Adrenal gland (tissue), 9 donors: ENCODE measurements at regions not wholly inside any gene's neighbourhood (a gene's known extent, or its start where the extent isn't known, plus 50 kb on each side); places are given as distances from the start of the nearest gene placed in this dataset.
"Not testable (repeated sequence)": the region's sequence is repeated elsewhere in the genome, so short reads cannot be mapped to it uniquely, and the experiment has no call there.

Source experiments
- DNase-seq, 7 donors: peaks; one replicate each; pipeline ENCODE4 v3.0.0-alpha.2; 2019 to 2020
- H3K27ac ChIP-seq, 5 donors: fragments of 200-600 bp; sonication (generic) in 4 of 5; 1 replicate in 3 of 5; 2 replicates in 2 of 5; pipeline versions ENCODE4 v1.5.1 to v1.8.0; 2016 to 2020; ENCODE audit warnings: mild to moderate bottlenecking in 1 of 5
- H3K27me3 ChIP-seq: fragments of 200-600 bp; 2 replicates; pipeline ENCODE4 v1.8.0; 2021
- H3K36me3 ChIP-seq, 2 donors: fragments of 200-600 bp; replicated peaks in 1 of 2; 1 replicate in 1 of 2; 2 replicates in 1 of 2; pipeline versions ENCODE4 v1.5.1 to v1.8.0; 2018 to 2022
- H3K4me1 ChIP-seq, 2 donors: fragments of 200-600 bp; replicated peaks in 1 of 2; 1 replicate in 1 of 2; 2 replicates in 1 of 2; pipeline versions ENCODE4 v1.5.1 to v1.8.0; 2018 to 2021
- H3K4me3 ChIP-seq, 4 donors: fragments of 200-600 bp; sonication (generic) in 3 of 4; one replicate each; pipeline ENCODE4 v1.5.1; 2016 to 2018
- H3K9me3 ChIP-seq, 3 donors: fragments of 200-600 bp; sonication (generic) in 1 of 3; replicated peaks in 1 of 3; 1 replicate in 2 of 3; 2 replicates in 1 of 3; pipeline versions ENCODE4 v1.5.1 to v1.8.0; 2016 to 2021
- POLR2A ChIP-seq, 2 donors: fragments of 450-650 bp; IDR thresholded peaks; one replicate each; pipeline ENCODE4 v1.6.1; 2017; ENCODE audit warnings: antibody characterized with exemption in 2 of 2, mild to moderate bottlenecking in 2 of 2, moderate library complexity in 1 of 2
- WGBS, 4 donors: extraction: QIAGEN DNeasy Blood & Tissue Kit in 2 of 4; methylation state at CpG; one replicate each; pipeline versions ENCODE4 v1.1.5 to v1.1.7; 2013 to 2017; 5-methylcytosine and 5-hydroxymethylcytosine counted together
- intact Hi-C, 2 donors: fragments of 100-400 bp; cut with DNase I; formaldehyde crosslinking; loops; one replicate each; pipeline versions ENCODE4 v1.14.1 to v1.15.0; 2022 to 2023
- TF ChIP-seq, protein P1 (sequence below), 6 experiments: fragments of 450-650 bp in 4 of 6; fragments of 200-600 bp in 2 of 6; sonication (generic) in 1 of 6; IDR thresholded peaks; 1 replicate in 5 of 6; 2 replicates in 1 of 6; pipeline versions ENCODE4 v1.5.1 to v1.8.0; 2016 to 2021; ENCODE audit warnings: antibody characterized with exemption in 6 of 6, mild to moderate bottlenecking in 2 of 6, moderate library complexity in 1 of 6
- donor health status: healthy with polysubstance abuse.
- donor health status: Bipolar disorder and iron deficiency.
- donor health status: DM: yes; HTN: yes; CAD: no.
- donor health status: DM: no; HTN: no; CAD: no.
- donor health status: DM: no; HTN: no; CAD: no.

DNA sequence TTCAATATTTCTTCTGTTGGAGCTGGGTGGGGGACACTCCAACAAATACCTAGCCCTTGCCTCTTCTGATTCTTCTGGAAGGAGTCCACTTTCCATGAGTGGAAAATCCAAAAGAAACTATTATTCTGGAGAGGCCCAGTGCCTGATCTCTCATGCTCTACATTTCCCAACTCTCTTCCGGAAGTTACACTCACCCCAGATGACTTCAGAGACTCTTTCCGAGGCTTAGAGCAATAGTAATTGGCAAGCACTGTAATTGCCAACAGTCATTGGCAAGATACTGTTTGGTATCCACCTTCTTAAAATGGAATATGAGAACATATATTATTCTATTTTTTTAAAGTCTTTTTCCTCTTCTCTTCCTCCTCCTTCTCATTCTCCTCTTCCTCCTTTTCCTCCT lies 60.5 kb upstream of the CYRIA start:
- Histone ChIP-seq H3K9me3 (no peaks in the 10 kb centered on the region), H3K27ac (no peak overlapping the region), H3K27me3 (no peaks in the 10 kb centered on the region), H3K4me1 (no peaks in the 10 kb centered on the region), H3K36me3 (no peaks in the 10 kb centered on the region), H3K4me3 (no peak overlapping the region)
- WGBS, 4 donors = 45 to 73% (median 52%) methylated on average over 2 of the region's 2 CpGs
- intact Hi-C loops = no loop called here
- no peak for DNase-seq
- no peak for TF ChIP-seq POLR2A (IDR thresholded peaks at IDR 0.05)
- TF ChIP-seq, protein P1, sequence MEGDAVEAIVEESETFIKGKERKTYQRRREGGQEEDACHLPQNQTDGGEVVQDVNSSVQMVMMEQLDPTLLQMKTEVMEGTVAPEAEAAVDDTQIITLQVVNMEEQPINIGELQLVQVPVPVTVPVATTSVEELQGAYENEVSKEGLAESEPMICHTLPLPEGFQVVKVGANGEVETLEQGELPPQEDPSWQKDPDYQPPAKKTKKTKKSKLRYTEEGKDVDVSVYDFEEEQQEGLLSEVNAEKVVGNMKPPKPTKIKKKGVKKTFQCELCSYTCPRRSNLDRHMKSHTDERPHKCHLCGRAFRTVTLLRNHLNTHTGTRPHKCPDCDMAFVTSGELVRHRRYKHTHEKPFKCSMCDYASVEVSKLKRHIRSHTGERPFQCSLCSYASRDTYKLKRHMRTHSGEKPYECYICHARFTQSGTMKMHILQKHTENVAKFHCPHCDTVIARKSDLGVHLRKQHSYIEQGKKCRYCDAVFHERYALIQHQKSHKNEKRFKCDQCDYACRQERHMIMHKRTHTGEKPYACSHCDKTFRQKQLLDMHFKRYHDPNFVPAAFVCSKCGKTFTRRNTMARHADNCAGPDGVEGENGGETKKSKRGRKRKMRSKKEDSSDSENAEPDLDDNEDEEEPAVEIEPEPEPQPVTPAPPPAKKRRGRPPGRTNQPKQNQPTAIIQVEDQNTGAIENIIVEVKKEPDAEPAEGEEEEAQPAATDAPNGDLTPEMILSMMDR (IDR thresholded peaks at IDR 0.05) = no peak

DNA sequence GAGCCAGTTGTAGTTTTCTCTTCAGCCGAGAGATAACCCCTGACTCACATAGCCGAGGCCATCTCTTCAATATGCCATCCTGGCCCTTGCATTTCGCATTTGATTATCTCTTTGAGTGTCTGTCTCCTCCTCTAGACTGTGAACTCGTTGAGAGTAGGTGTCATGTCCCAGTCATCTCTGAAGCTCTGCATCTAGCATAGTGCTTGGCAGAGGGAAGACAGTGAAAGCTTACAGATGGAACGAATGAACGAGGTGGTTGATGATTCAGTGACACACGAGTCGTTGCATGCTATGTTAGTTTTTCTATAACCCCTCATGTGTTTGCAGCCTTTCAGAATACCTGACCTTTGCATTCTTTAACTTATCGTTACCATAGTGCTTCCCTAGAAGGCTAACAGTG lies 59.9 kb upstream of the CYRIA start:
- intact Hi-C loops = no loop called here
- no peaks in the 10 kb centered on the region for H3K4me1 ChIP-seq
- WGBS, 4 donors = 71 to 82% (median 76%) methylated on average over 9 of the region's 9 CpGs
- no peak for DNase-seq
- no peak for TF ChIP-seq POLR2A (IDR thresholded peaks at IDR 0.05)
- TF ChIP-seq, protein P1 (IDR thresholded peaks at IDR 0.05) = no peak
- H3K27me3 ChIP-seq = no peaks in the 10 kb centered on the region
- H3K27ac ChIP-seq = no peak overlapping the region
- no peaks in the 10 kb centered on the region for H3K36me3 ChIP-seq
- H3K4me3 ChIP-seq = no peak overlapping the region
- no peaks in the 10 kb centered on the region for H3K9me3 ChIP-seq

DNA sequence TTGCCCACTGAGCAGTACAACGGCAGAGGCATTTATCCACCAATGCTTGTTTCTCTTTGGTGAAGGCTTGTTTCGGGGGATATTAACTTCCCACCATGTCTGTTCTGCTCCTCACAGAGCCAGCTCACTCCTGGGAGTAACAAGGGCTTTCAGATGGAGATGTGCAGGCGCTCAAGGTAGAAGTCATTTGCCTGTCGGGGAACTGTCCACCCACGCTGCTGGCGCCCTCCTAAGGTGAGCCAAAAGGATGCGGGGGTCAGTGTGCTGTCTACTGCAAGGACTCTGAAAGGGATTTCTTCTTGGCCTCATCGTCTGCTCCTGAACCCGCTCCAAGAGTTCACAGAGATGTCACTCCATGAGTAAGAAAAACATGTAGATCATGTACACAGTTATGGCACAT lies 57.0 kb upstream of the CYRIA start:
- 52 to 62% (median 57%) methylated on average over 9 of the region's 9 CpGs for WGBS, 4 donors

DNA sequence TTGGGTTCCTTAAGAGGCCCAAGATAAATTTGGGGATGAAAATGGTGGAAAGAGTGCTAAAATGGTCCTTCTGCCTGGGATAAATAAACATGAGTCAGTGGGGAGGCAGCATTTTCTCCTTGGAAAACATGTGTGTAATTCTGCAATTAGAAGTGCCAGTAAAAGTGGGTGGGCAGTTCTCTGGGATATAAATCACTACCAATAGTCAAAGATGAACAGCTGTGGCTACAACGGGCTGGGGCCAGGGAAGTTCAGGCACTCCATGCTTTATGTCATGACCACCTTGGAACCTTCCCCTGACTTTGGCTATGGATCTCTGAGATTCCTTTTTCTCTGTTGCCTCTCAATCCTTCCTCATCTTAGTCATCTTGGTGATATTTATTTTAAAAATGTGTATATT lies 56.5 kb upstream of the CYRIA start:
- no peak overlapping the region for H3K27ac ChIP-seq
- no peak overlapping the region for H3K4me3 ChIP-seq
- TF ChIP-seq POLR2A (IDR thresholded peaks at IDR 0.05) = no peak
- TF ChIP-seq, protein P1 (IDR thresholded peaks at IDR 0.05) = no peak
- no peaks in the 10 kb centered on the region for H3K36me3 ChIP-seq
- 59 to 70% (median 67%) methylated on average over 1 of the region's 1 CpG for WGBS, 4 donors
- no peaks in the 10 kb centered on the region for H3K27me3 ChIP-seq
- no peaks in the 10 kb centered on the region for H3K4me1 ChIP-seq
- H3K9me3 ChIP-seq = no peaks in the 10 kb centered on the region
- DNase-seq = no peak
- intact Hi-C loops = no loop called here

More for the DNA sequence above, 57.0 kb upstream of the CYRIA start:
- no peak for TF ChIP-seq POLR2A (IDR thresholded peaks at IDR 0.05)
- TF ChIP-seq, protein P1 (IDR thresholded peaks at IDR 0.05) = no peak
- H3K36me3 ChIP-seq = no peaks in the 10 kb centered on the region
- no peaks in the 10 kb centered on the region for H3K27me3 ChIP-seq
- no peak overlapping the region for H3K4me3 ChIP-seq
- H3K4me1 ChIP-seq = no peaks in the 10 kb centered on the region
- no peak overlapping the region for H3K27ac ChIP-seq
- intact Hi-C loops = no loop called here
- no peak for DNase-seq
- no peaks in the 10 kb centered on the region for H3K9me3 ChIP-seq

DNA sequence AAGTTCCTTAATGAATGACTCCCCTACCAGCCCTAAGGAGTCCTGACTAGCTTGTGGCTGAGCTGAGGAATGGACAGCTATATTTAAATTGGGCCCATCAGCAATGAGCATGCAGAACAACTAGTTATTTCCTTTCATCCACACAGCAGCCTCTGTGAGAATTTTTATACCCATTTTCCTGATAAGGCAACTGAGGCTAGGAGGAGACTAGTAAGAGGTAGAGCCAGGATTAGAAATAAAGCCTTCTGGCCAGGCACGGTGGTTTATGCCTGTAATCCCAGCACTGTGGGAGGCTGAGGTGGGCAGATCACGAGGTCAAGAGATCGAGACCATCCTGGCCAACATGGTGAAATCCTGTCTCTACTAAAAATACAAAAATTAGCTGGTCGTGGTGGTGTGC lies 55.9 kb upstream of the CYRIA start:
- DNase-seq, H3K9me3 ChIP-seq, H3K4me1 ChIP-seq, H3K27ac ChIP-seq, H3K4me3 ChIP-seq, H3K36me3 ChIP-seq, H3K27me3 ChIP-seq, intact Hi-C loops: not testable (repeated sequence)
- WGBS, 4 donors = 81 to 90% (median 84%) methylated on average over 4 of the region's 4 CpGs

DNA sequence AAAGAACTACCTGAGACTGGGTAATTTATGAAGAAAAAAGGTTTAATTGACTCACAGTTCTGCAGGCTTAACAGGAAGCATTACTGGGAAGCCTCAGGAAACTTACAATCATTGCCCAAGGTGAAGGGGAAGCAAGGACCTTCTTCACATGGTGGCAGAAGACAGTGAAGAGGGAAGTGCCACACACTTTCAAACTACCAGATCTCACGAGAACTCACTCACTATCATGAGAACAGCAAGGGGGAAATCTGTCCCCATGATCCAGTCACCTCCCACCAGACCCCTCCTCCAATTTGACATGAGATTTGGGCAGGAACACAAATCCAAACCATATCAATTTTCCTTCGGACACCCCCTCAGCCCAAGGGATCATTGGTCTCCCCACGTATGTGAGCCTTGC lies 55.1 kb upstream of the CYRIA start:
- H3K27me3 ChIP-seq, H3K4me1 ChIP-seq, H3K9me3 ChIP-seq, H3K4me3 ChIP-seq, H3K36me3 ChIP-seq, H3K27ac ChIP-seq, DNase-seq, intact Hi-C loops: not testable (repeated sequence)
- WGBS, 4 donors = 84 to 90% (median 88%) methylated on average over 3 of the region's 3 CpGs
